Neural crest cell (in vitro differentiated cells): ENCODE measurements at regions not wholly inside any gene's neighbourhood (a gene's known extent, or its start where the extent isn't known, plus 50 kb on each side); places are given as distances from the start of the nearest gene placed in this dataset.

Experiments
- DNase-seq: peaks from one replicate; pipeline ENCODE4 v3.0.0; 2021; ENCODE audit warnings: low read depth, mixed read lengths, low spot score
- H3K27ac Mint-ChIP-seq: one replicate; pipeline ENCODE4 v1.8.0; 2021; ENCODE audit warnings: mild to moderate bottlenecking, mixed read lengths; ENCODE audit not compliant: unreplicated experiment
- H3K27me3 Mint-ChIP-seq: 2 replicates; pipeline ENCODE4 v1.8.0; 2021; ENCODE audit warnings: low read depth, mild to moderate bottlenecking, mixed read lengths
- H3K36me3 Mint-ChIP-seq: 2 replicates; pipeline ENCODE4 v1.8.0; 2021; ENCODE audit warnings: low read depth, mild to moderate bottlenecking, mixed read lengths
- H3K4me1 Mint-ChIP-seq: 2 replicates; pipeline ENCODE4 v1.8.0; 2021; ENCODE audit warnings: mixed read lengths
- H3K4me3 Mint-ChIP-seq: one replicate; pipeline ENCODE4 v1.8.0; 2021; ENCODE audit warnings: mild to moderate bottlenecking, mixed read lengths
- H3K9me3 Mint-ChIP-seq: 2 replicates; pipeline ENCODE4 v1.8.0; 2021; ENCODE audit warnings: mixed read lengths
- TF ChIP-seq, protein P1 (sequence below): fragments of 200-600 bp; sonication (generic); conservative IDR thresholded peaks from 2 replicates; pipeline ENCODE4 v1.5.0; 2021; ENCODE audit warnings: antibody characterized with exemption, mild to moderate bottlenecking

- H3K27ac Mint-ChIP-seq = no peak overlapping the region
- TF ChIP-seq, protein P1, sequence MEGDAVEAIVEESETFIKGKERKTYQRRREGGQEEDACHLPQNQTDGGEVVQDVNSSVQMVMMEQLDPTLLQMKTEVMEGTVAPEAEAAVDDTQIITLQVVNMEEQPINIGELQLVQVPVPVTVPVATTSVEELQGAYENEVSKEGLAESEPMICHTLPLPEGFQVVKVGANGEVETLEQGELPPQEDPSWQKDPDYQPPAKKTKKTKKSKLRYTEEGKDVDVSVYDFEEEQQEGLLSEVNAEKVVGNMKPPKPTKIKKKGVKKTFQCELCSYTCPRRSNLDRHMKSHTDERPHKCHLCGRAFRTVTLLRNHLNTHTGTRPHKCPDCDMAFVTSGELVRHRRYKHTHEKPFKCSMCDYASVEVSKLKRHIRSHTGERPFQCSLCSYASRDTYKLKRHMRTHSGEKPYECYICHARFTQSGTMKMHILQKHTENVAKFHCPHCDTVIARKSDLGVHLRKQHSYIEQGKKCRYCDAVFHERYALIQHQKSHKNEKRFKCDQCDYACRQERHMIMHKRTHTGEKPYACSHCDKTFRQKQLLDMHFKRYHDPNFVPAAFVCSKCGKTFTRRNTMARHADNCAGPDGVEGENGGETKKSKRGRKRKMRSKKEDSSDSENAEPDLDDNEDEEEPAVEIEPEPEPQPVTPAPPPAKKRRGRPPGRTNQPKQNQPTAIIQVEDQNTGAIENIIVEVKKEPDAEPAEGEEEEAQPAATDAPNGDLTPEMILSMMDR = no peak
- H3K27me3 Mint-ChIP-seq = no peaks in the 10 kb centered on the region
- no peak for DNase-seq
- no peak overlapping the region for H3K4me3 Mint-ChIP-seq
- peaks cover 14% of the 10 kb centered on the region for H3K9me3 Mint-ChIP-seq
- H3K4me1 Mint-ChIP-seq = peaks cover 5% of the 10 kb centered on the region
- peaks cover 7% of the 10 kb centered on the region for H3K36me3 Mint-ChIP-seq
Observed at GRCh38 chr15:95520922-95521321, 809.6 kb upstream of the NR2F2 start.

- Mint-ChIP-seq H3K9me3 (peaks cover 19% of the 10 kb centered on the region), H3K4me1 (peaks cover 5% of the 10 kb centered on the region), H3K4me3 (no peak overlapping the region), H3K27ac (no peak overlapping the region), H3K36me3 (peaks cover 13% of the 10 kb centered on the region), H3K27me3 (no peaks in the 10 kb centered on the region)
- DNase-seq = no peak
- TF ChIP-seq, protein P1 = no peak
Observed at GRCh38 chr15:95522533-95522932, 808.0 kb upstream of the NR2F2 start.

DNA sequence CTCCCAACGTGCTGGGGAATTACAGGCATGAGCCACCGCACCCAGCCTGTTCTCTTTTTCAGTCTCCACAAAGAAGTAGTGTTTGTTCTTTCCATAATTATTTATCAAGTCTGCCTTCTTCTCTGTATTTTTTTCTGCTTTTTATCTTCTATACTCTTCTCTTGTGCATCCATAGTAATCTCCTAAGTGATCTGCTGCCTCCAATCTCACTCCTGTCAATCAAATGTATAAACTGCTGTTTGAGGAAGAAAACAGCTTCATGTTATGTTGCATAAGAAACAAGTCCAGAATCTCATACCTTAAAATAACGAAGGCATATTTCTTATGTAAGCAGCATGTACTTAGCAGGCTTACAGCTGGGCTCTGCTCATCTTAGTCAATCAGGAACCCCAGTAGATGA, 801.6 kb upstream of the NR2F2 start:
- Mint-ChIP-seq H3K27me3 (no peaks in the 10 kb centered on the region), H3K27ac (no peak overlapping the region), H3K4me1 (peaks cover 13% of the 10 kb centered on the region), H3K4me3 (no peak overlapping the region), H3K36me3 (peaks cover 16% of the 10 kb centered on the region), H3K9me3 (peaks cover 17% of the 10 kb centered on the region)
- TF ChIP-seq, protein P1 = no peak
- DNase-seq = no peak

- H3K4me3 Mint-ChIP-seq = no peak overlapping the region
- peaks cover 31% of the 10 kb centered on the region for H3K4me1 Mint-ChIP-seq
- H3K27ac Mint-ChIP-seq = no peak overlapping the region
- TF ChIP-seq, protein P1 = no peak
- no peak for DNase-seq
- H3K9me3 Mint-ChIP-seq = peaks cover 5% of the 10 kb centered on the region
- H3K36me3 Mint-ChIP-seq = no peaks in the 10 kb centered on the region
- H3K27me3 Mint-ChIP-seq = no peaks in the 10 kb centered on the region
Observed at GRCh38 chr15:95536638-95537037, 793.9 kb upstream of the NR2F2 start.

DNA sequence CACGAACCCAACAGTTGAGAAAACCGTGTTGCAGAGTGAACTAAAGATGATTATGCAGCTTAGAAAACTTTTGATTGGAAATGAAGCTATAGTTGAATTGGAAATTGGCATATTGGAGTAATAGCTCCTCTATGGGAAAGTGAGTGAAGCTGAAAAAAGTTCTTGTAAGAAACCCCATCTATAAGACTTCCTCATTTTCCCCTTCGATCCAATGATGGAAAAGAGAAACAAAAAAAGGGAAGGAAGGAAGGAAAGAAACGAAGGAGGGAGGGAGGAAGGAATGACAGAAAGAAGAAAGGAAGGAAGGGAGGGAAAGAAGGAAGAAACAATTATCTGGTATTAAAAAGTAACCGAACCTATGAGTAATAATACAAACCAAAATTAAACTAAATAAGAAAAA, 791.8 kb upstream of the NR2F2 start:
- no peak overlapping the region for H3K27ac Mint-ChIP-seq
- TF ChIP-seq, protein P1 = no peak
- H3K27me3 Mint-ChIP-seq = no peaks in the 10 kb centered on the region
- no peaks in the 10 kb centered on the region for H3K36me3 Mint-ChIP-seq
- DNase-seq = no peak
- peaks cover 4% of the 10 kb centered on the region for H3K9me3 Mint-ChIP-seq
- H3K4me3 Mint-ChIP-seq = no peak overlapping the region
- H3K4me1 Mint-ChIP-seq = peaks cover 37% of the 10 kb centered on the region

DNA sequence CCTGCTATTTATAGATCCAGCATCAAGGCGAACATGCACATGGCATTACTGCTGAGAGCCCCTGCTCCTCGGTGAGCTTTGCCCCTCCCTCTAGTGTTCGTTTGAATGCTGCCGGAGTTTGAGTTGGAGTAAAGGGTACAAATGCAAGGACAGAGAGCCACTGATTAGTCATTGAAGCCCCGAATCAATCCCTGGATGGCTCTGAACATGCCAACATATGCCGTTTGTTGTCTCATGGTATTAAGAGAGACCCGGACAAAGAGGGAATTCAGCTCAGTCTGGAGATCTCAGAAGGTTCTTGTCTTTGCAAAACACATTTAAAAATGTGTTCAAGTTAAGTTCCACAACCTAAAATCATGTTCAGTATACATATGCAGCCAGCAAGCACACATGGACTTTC, 789.2 kb upstream of the NR2F2 start:
- peaks cover 4% of the 10 kb centered on the region for H3K36me3 Mint-ChIP-seq
- TF ChIP-seq, protein P1 = no peak

More for the DNA sequence above, 789.2 kb upstream of the NR2F2 start:
- peak; percentile 8 for DNase-seq
- no peaks in the 10 kb centered on the region for H3K27me3 Mint-ChIP-seq
- H3K9me3 Mint-ChIP-seq = peaks cover 7% of the 10 kb centered on the region
- H3K4me1 Mint-ChIP-seq = peaks cover 42% of the 10 kb centered on the region
- H3K4me3 Mint-ChIP-seq = no peak overlapping the region
- peak overlapping the region; percentile 63 for H3K27ac Mint-ChIP-seq
